HG03432 (cell line): ENCODE measurements at regions not wholly inside any gene's neighbourhood (a gene's known extent, or its start where the extent isn't known, plus 50 kb on each side); places are given as distances from the start of the nearest gene placed in this dataset.
"Not testable (repeated sequence)": the region's sequence is repeated elsewhere in the genome, so short reads cannot be mapped to it uniquely, and the experiment has no call there.

Experiments used
- ATAC-seq: cut with Tn5 transposase; IDR thresholded peaks from one replicate; pipeline ENCODE4 v1.9.1; 2021; ENCODE audit warnings: mild to moderate bottlenecking, moderate library complexity; ENCODE audit not compliant: unreplicated experiment

- no peak for ATAC-seq
These were observed 855.1 kb downstream of the SORCS1 start for GRCh38 chr10:106309376-106309775.

GRCh38 chr10:106308284-106308683, 856.2 kb downstream of the SORCS1 start:
- no peak for ATAC-seq

GRCh38 chr10:106304056-106304455, 860.5 kb downstream of the SORCS1 start:
- no peak for ATAC-seq

- no peak for ATAC-seq
These were observed 861.5 kb downstream of the SORCS1 start for GRCh38 chr10:106302961-106303360.

- ATAC-seq, result no peak
These were observed 863.4 kb downstream of the SORCS1 start for GRCh38 chr10:106301146-106301545.

GRCh38 chr10:106296750-106297392, 867.6 kb downstream of the SORCS1 start:
- no peak for ATAC-seq

GRCh38 chr10:106284802-106285587, 879.5 kb downstream of the SORCS1 start:
- no peak for ATAC-seq

- ATAC-seq, result no peak
These were observed 883.5 kb downstream of the SORCS1 start for GRCh38 chr10:106280896-106281460.

GRCh38 chr10:106278383-106278782, 886.1 kb downstream of the SORCS1 start:
- no peak for ATAC-seq

GRCh38 chr10:106271237-106271636, 893.3 kb downstream of the SORCS1 start:
- ATAC-seq, result no peak

GRCh38 chr10:106268000-106268399, 896.5 kb downstream of the SORCS1 start:
- ATAC-seq, result no peak

GRCh38 chr10:106267591-106267990, 896.9 kb downstream of the SORCS1 start:
- no peak for ATAC-seq

GRCh38 chr10:106257432-106257831, 907.1 kb downstream of the SORCS1 start:
- ATAC-seq, result not testable (repeated sequence)

GRCh38 chr10:106255111-106255678, 909.3 kb downstream of the SORCS1 start:
- no peak for ATAC-seq

- ATAC-seq, result no peak
These were observed 910.4 kb downstream of the SORCS1 start for GRCh38 chr10:106254071-106254470.

- ATAC-seq, result no peak
These were observed 912.0 kb downstream of the SORCS1 start for GRCh38 chr10:106252541-106252940.

- no peak for ATAC-seq
These were observed 912.9 kb downstream of the SORCS1 start for GRCh38 chr10:106251573-106251972.

GRCh38 chr10:106242301-106242700, 922.2 kb downstream of the SORCS1 start:
- ATAC-seq, result no peak

GRCh38 chr10:106226828-106227227, 937.7 kb downstream of the SORCS1 start:
- ATAC-seq, result no peak

- ATAC-seq, result no peak
These were observed 938.4 kb downstream of the SORCS1 start for GRCh38 chr10:106226142-106226541.

GRCh38 chr10:106224676-106225075, 939.8 kb downstream of the SORCS1 start:
- ATAC-seq, result no peak

- no peak for ATAC-seq
These were observed 946.9 kb downstream of the SORCS1 start for GRCh38 chr10:106217627-106218026.
